ENCODE measurements at regions not wholly inside any gene's neighbourhood (a gene's known extent, or its start where the extent isn't known, plus 50 kb on each side); places are given as distances from the start of the nearest gene placed in this dataset.

DNA sequence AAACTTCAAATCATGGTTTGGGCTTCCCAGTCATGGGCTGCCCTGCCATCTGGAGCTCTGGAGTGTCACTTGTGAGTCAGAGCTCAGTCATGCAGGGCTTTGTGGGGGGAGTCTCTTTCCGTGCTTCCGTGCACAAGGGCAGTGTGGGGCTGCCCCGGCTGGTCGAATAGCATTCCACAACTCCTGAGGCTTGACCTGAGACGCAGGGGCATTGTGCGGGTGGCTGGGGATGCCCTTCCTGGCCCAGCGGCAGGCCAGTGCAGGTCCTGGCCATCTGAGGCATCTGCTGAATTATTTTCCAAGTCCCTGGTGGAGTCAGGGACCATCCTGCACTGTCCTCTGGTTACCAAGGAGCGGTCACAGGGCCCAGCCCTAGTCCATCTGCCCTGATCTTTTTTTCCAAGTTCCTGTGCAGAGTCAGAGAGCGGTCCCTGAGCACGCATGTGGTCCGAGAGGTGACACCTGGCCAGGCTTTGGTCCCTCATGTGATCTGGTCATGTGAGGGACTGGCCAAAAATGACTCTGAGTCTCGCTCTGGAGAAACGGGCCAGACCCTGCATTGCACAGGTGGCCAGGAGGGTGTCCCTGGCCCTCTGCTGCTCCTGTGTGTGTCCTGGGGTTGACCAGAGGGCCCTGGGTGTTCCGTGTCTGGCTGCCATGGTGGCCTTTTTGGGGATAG lies 167.0 kb upstream of the ALG10B start:
- Histone ChIP-seq H3K27ac (ENCODE audit: low read depth, low read length) (no peak overlapping the region), H4K91ac (replicated peaks; ENCODE audit: insufficient read length, low read length) (no peak overlapping the region), H3K56ac (replicated peaks; ENCODE audit: insufficient read length, low read depth, low read length) (no peak overlapping the region), H3K79me2 (ENCODE audit: control insufficient read depth in 1 of 2, insufficient read depth in 2 of 2, low read length in 2 of 2) (no peaks in the 10 kb centered on the region), H3K4ac (replicated peaks; ENCODE audit: insufficient read length, low read depth, low read length) (no peak overlapping the region), H3K23ac (ENCODE audit: insufficient read length) (no peak overlapping the region), H2BK20ac (ENCODE audit: low read length) (no peak overlapping the region), H3K27me3 (replicated peaks in 1 of 4; ENCODE audit: control insufficient read depth in 3 of 4, extremely low read depth in 1 of 4, insufficient read depth in 3 of 4, low read length in 3 of 4) (no peaks in the 10 kb centered on the region), H3K36me3 (ENCODE audit: control insufficient read depth in 2 of 4, insufficient read depth in 4 of 4, low read length in 3 of 4) (no peaks in the 10 kb centered on the region), H3K23me2 (ENCODE audit: low read depth, low read length) (no peaks in the 10 kb centered on the region), H4K5ac (ENCODE audit: insufficient read length, low read depth, low read length) (no peak overlapping the region), H2BK12ac (ENCODE audit: low read depth, low read length) (no peak overlapping the region), H2BK15ac (ENCODE audit: low read length) (no peak overlapping the region), H3K9me3 (ENCODE audit: insufficient read depth in 2 of 2, low read depth in 1 of 2, low read length in 1 of 2) (peaks cover 61 to 96% of the 10 kb centered on the region in 2 experiments), H3K18ac (ENCODE audit: extremely low read depth, low read length) (no peak overlapping the region), H2AK5ac (ENCODE audit: low read depth, low read length) (no peak overlapping the region), H3K14ac (ENCODE audit: insufficient read length) (no peak overlapping the region), H3K9ac (replicated peaks in 1 of 4; ENCODE audit: extremely low read depth in 1 of 4, low read depth in 3 of 4, low read length in 3 of 4) (no peak overlapping the region), H4K8ac (ENCODE audit: extremely low read depth, insufficient read depth, low read length) (no peak overlapping the region), H3K79me1 (ENCODE audit: low read depth, low read length) (no peaks in the 10 kb centered on the region), H4K20me1 (replicated peaks in 1 of 2; ENCODE audit: control insufficient read depth in 1 of 2, insufficient read depth in 2 of 2, low read length in 2 of 2) (no peaks in the 10 kb centered on the region), H3K4me2 (ENCODE audit: insufficient read depth in 1 of 2, low read depth in 2 of 2, low read length in 2 of 2) (no peak overlapping the region), H3K4me1 (replicated peaks in 1 of 4; ENCODE audit: control insufficient read depth in 3 of 4, insufficient read depth in 4 of 4, low read length in 3 of 4) (no peaks in the 10 kb centered on the region), H3K4me3 (ENCODE audit: extremely low read depth in 1 of 4, insufficient read depth in 2 of 4, low read depth in 3 of 4, low read length in 4 of 4) (no peak overlapping the region), H2BK120ac (replicated peaks; ENCODE audit: low read depth, low read length) (no peak overlapping the region), H2BK5ac (ENCODE audit: low read depth, low read length) (no peak overlapping the region), H2AFZ (ENCODE audit: low read length) (no peak overlapping the region)
- CTCF ChIA-PET (ENCODE audit: partially characterized antibody) = no interaction called here
- POLR2A ChIA-PET (ENCODE audit: partially characterized antibody) = no interaction called here
- peak; percentile 100 for FAIRE-seq
- 84% methylated on average over 14 of the region's 14 CpGs; no CpG with 5 or more reads in 1 of the 2 experiments for WGBS, 2 experiments (ENCODE audit: extremely low coverage in 1 of 2, insufficient coverage in 1 of 2, insufficient read length in 1 of 2, insufficient replicate concordance in 2 of 2, low coverage in 1 of 2, low lambda C conversion rate in 2 of 2, missing lambda C conversion rate in 1 of 2)
- DNase-seq (ENCODE audit: low read depth in 1 of 2, low spot score in 2 of 2) = no peak
- no peak for TF ChIP-seq CREB1 (IDR thresholded peaks at IDR 0.05)
- TF ChIP-seq NRF1 (IDR thresholded peaks at IDR 0.05; ENCODE audit: low read depth, low read length) = no peak
- no peak for TF ChIP-seq TAF1 (IDR thresholded peaks at IDR 0.05; ENCODE audit: low read depth, low read length)
- no peak for TF ChIP-seq SIRT6 (IDR thresholded peaks at IDR 0.05; ENCODE audit: low read length)
- TF ChIP-seq, protein P1, sequence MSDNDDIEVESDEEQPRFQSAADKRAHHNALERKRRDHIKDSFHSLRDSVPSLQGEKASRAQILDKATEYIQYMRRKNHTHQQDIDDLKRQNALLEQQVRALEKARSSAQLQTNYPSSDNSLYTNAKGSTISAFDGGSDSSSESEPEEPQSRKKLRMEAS (IDR thresholded peaks at IDR 0.05) = no peak
- no peak for TF ChIP-seq POLR2AphosphoS5 (IDR thresholded peaks at IDR 0.05; ENCODE audit: low read depth, low read length)
- TF ChIP-seq MAFK (IDR thresholded peaks at IDR 0.05; ENCODE audit: low read depth, low read length) = no peak
- no peak for TF ChIP-seq FOSL1 (IDR thresholded peaks at IDR 0.05; ENCODE audit: insufficient read depth, low read depth, low read length)
- TF ChIP-seq POU5F1 (IDR thresholded peaks at IDR 0.05; ENCODE audit: low read depth, low read length) = no peak
- no peak for TF ChIP-seq EGR1 (IDR thresholded peaks at IDR 0.05; ENCODE audit: borderline replicate concordance, low read depth, low read length)
- TF ChIP-seq BCL11A (IDR thresholded peaks at IDR 0.05; ENCODE audit: low read depth in 2 of 2, low read length in 2 of 2) = no peak
- TF ChIP-seq ZNF274 (IDR thresholded peaks at IDR 0.05; ENCODE audit: borderline replicate concordance, extremely low read depth, low read length) = no peak
- TF ChIP-seq, protein P2, sequence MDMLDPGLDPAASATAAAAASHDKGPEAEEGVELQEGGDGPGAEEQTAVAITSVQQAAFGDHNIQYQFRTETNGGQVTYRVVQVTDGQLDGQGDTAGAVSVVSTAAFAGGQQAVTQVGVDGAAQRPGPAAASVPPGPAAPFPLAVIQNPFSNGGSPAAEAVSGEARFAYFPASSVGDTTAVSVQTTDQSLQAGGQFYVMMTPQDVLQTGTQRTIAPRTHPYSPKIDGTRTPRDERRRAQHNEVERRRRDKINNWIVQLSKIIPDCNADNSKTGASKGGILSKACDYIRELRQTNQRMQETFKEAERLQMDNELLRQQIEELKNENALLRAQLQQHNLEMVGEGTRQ (IDR thresholded peaks at IDR 0.05; ENCODE audit: low read length) = no peak
- no peak for TF ChIP-seq SUZ12 (IDR thresholded peaks at IDR 0.05; ENCODE audit: low read length)
